Upper lobe of left lung (tissue), 4 donors: ENCODE measurements at regions not wholly inside any gene's neighbourhood (a gene's known extent, or its start where the extent isn't known, plus 50 kb on each side); places are given as distances from the start of the nearest gene placed in this dataset.

ENCODE experiments used
- CTCF ChIP-seq, 6 experiments: fragments of 450-650 bp in 4 of 6; fragments of 200-600 bp in 2 of 6; sonication (generic) in 2 of 6; IDR thresholded peaks; one replicate each; pipeline ENCODE4 v1.5.1; 2016 to 2019; ENCODE audit warnings: antibody characterized with exemption in 6 of 6
- POLR2A ChIP-seq, 4 donors: fragments of 450-650 bp; IDR thresholded peaks; one replicate each; pipeline ENCODE4 v1.5.1; 2016 to 2017; ENCODE audit warnings: antibody characterized with exemption in 4 of 4, mild to moderate bottlenecking in 2 of 4
- POLR2AphosphoS5 ChIP-seq, 2 donors: sonication (generic); formaldehyde crosslinking; IDR thresholded peaks; one replicate each; pipeline ENCODE4 v1.5.1; 2017; ENCODE audit warnings: antibody characterized with exemption in 2 of 2

- TF ChIP-seq CTCF (IDR thresholded peaks at IDR 0.05) = no peak
- no peak for TF ChIP-seq POLR2A (IDR thresholded peaks at IDR 0.05)
- TF ChIP-seq POLR2AphosphoS5 (IDR thresholded peaks at IDR 0.05) = no peak
These were observed 344.2 kb upstream of the MKI67 start for GRCh38 chr10:128470321-128470965.
